K562 (cell line): ENCODE measurements at regions not wholly inside any gene's neighbourhood (a gene's known extent, or its start where the extent isn't known, plus 50 kb on each side); places are given as distances from the start of the nearest gene placed in this dataset.

Source experiments
- ATAC-seq: fragments of 200-7000 bp; cut with Tn5 transposase; 3 replicates; pipeline ENCODE4 v1.9.1; 2020; ENCODE audit warnings: moderate library complexity
- BruUV-seq: library from RNA; stranded (reverse); fragments of 400-500 nt; replicated peaks from 2 replicates; lab custom pipeline; 2021; lab: Mats Ljungman, UMichigan
- CTCF ChIA-PET: fragments of 300-600 bp; formaldehyde crosslinking; extraction: SDS; loops from one replicate; lab custom pipeline; 2021; ENCODE audit warnings: low intra/inter-chr PET ratio; lab: Yijun Ruan, JAX
- POLR2A ChIA-PET: fragments of 300-600, 350-650 bp; sonication (Branson Sonifier 250); formaldehyde crosslinking; extraction: SDS; loops from one replicate; lab custom pipeline; 2021; ENCODE audit warnings: antibody characterized with exemption, inconsistent platforms; lab: Yijun Ruan, JAX
- DNase-seq, 4 experiments: peaks; one replicate each; pipeline versions ENCODE4 v3.0.0 to v3.0.0-alpha.2; 2011 to 2018; ENCODE audit warnings: low spot score in 3 of 4, mixed read lengths in 3 of 4; ENCODE audit errors: extremely low read depth in 1 of 4
- FAIRE-seq: peaks from 2 replicates; lab custom pipeline; 2011; peaks lifted over from hg19 to GRCh38; lab: Jason Lieb, UNC
- H2AFZ ChIP-seq: 2 replicates; pipeline ENCODE4 v1.6.0; 2011; ENCODE audit warnings: low read depth, low read length, control low read depth, inconsistent platforms
- H3K27ac ChIP-seq: fragments of 200-600 bp; 3 replicates; pipeline ENCODE4 v1.8.0; 2011; ENCODE audit warnings: low read depth, mild to moderate bottlenecking, control low read depth, inconsistent platforms, low read length, moderate library complexity, mixed read lengths; ENCODE audit errors: extremely low read depth
- H3K27me3 ChIP-seq, 2 experiments: fragments of 300-600 bp in 1 of 2; 2 replicates in 1 of 2; 3 replicates in 1 of 2; pipeline versions ENCODE4 v1.6.0 to v1.8.0; 2011; ENCODE audit warnings: inconsistent platforms in 2 of 2, low read length in 2 of 2, mild to moderate bottlenecking in 1 of 2, mixed read lengths in 1 of 2, moderate library complexity in 1 of 2; ENCODE audit not compliant: control insufficient read depth in 2 of 2, insufficient read depth in 2 of 2
- H3K36me3 ChIP-seq: fragments of 300-600 bp; 3 replicates; pipeline ENCODE4 v1.8.0; 2011; ENCODE audit warnings: mild to moderate bottlenecking, low read length, inconsistent platforms; ENCODE audit not compliant: control insufficient read depth, insufficient read depth
- H3K4me1 ChIP-seq, 2 experiments: fragments of 200-600 bp in 1 of 2; replicated peaks in 1 of 2; 2 replicates in 1 of 2; 3 replicates in 1 of 2; pipeline versions ENCODE4 v1.5.1 to v1.8.0; 2011; ENCODE audit warnings: inconsistent platforms in 2 of 2, low read length in 2 of 2, mild to moderate bottlenecking in 1 of 2, mixed read lengths in 1 of 2, moderate library complexity in 1 of 2; ENCODE audit not compliant: control insufficient read depth in 2 of 2, insufficient read depth in 2 of 2
- H3K4me2 ChIP-seq: 2 replicates; pipeline ENCODE4 v1.6.1; 2011; ENCODE audit warnings: low read length, control low read depth, inconsistent platforms, mixed read lengths; ENCODE audit not compliant: insufficient read depth
- H3K4me3 ChIP-seq: fragments of 200-600 bp; sonication (generic), shearing (Covaris generic); 2 replicates; pipeline ENCODE4 v1.5.1; 2016; ENCODE audit warnings: control low read depth, inconsistent platforms
- H3K79me2 ChIP-seq: fragments of 200-600 bp; 3 replicates; pipeline ENCODE4 v1.8.0; 2011; ENCODE audit warnings: low read length, inconsistent platforms; ENCODE audit not compliant: control insufficient read depth, insufficient read depth
- H3K9ac ChIP-seq, 2 experiments: 2 replicates each; pipeline versions ENCODE4 v1.6.0 to v1.6.1; 2011; ENCODE audit warnings: low read depth in 2 of 2, low read length in 2 of 2, control low read depth in 1 of 2, inconsistent platforms in 1 of 2, mild to moderate bottlenecking in 1 of 2, mixed read lengths in 1 of 2; ENCODE audit not compliant: insufficient read depth in 1 of 2
- H3K9me1 ChIP-seq: one replicate; pipeline ENCODE4 v1.6.0; 2011; ENCODE audit warnings: inconsistent platforms, mild to moderate bottlenecking, low read length, moderate library complexity; ENCODE audit not compliant: control insufficient read depth, insufficient read depth
- H3K9me3 ChIP-seq: replicated peaks from 2 replicates; pipeline ENCODE4 v1.5.1; 2011; ENCODE audit warnings: low read depth, low read length, inconsistent platforms; ENCODE audit not compliant: control insufficient read depth, insufficient read depth
- H4K20me1 ChIP-seq: replicated peaks from 2 replicates; pipeline ENCODE4 v1.6.1; 2011; ENCODE audit warnings: low read length, inconsistent platforms, mixed read lengths; ENCODE audit not compliant: control insufficient read depth, insufficient read depth
- ELF1 ChIP-seq: fragments of 200-800 bp; sonication (Bioruptor generic); IDR thresholded peaks from 2 replicates; pipeline ENCODE4 v1.6.1; 2016; ENCODE audit warnings: missing genetic modification characterization, missing compliant biosample characterization
- FOSL1 ChIP-seq: fragments of 200-800 bp; sonication (Bioruptor generic); conservative IDR thresholded peaks from 2 replicates; pipeline ENCODE4 v1.6.1; 2016; ENCODE audit warnings: missing genetic modification characterization, missing compliant biosample characterization
- ILK ChIP-seq: fragments of 450-650 bp; IDR thresholded peaks from 2 replicates; pipeline ENCODE4 v1.6.1; 2016; ENCODE audit warnings: missing genetic modification characterization, low read depth, mild to moderate bottlenecking, missing compliant biosample characterization, moderate library complexity, borderline replicate concordance
- KLF13 ChIP-seq: fragments of 450-650 bp; IDR thresholded peaks from 2 replicates; pipeline ENCODE4 v1.6.1; 2016; ENCODE audit warnings: missing genetic modification characterization, low read depth, mild to moderate bottlenecking, missing compliant biosample characterization, moderate library complexity, borderline replicate concordance
- TCF3 ChIP-seq: sonication (generic); formaldehyde crosslinking; IDR thresholded peaks from 2 replicates; pipeline ENCODE4 v1.4.0; 2020; ENCODE audit warnings: mild to moderate bottlenecking, missing genetic modification reagents
- ZNF764 ChIP-seq: fragments of 250-450 bp; sonication (Bioruptor Pico); IDR thresholded peaks from 2 replicates; pipeline ENCODE4 v1.4.0; 2020; ENCODE audit warnings: low read depth, mild to moderate bottlenecking, moderate library complexity
- WGBS: fragments of 100-300 bp; shearing (Covaris generic); methylation state at CpG from one replicate; pipeline ENCODE4 v1.1.6; 2016; ENCODE audit warnings: low coverage, mixed read lengths; ENCODE audit not compliant: insufficient coverage; ENCODE audit errors: missing lambda C conversion rate; 5-methylcytosine and 5-hydroxymethylcytosine counted together
- in situ Hi-C: fragments of 300-500 bp; cut with MboI; formaldehyde crosslinking; loops from 4 replicates; pipeline ENCODE4 v1.15.0; 2018; ENCODE audit warnings: inconsistent platforms, mixed read lengths
- intact Hi-C: fragments of 100-400 bp; cut with micrococcal nuclease; formaldehyde crosslinking; loops from 2 replicates; pipeline ENCODE4 v1.14.2; 2022
- TF ChIP-seq, protein P1 (sequence below), 2 experiments: fragments of 450-650 bp in 1 of 2; IDR thresholded peaks; 2 replicates each; pipeline ENCODE4 v1.6.1; 2011 to 2017; ENCODE audit warnings: low read depth in 2 of 2, antibody characterized with exemption in 1 of 2, borderline replicate concordance in 1 of 2, low read length in 1 of 2, mild to moderate bottlenecking in 1 of 2, mixed read lengths in 1 of 2; ENCODE audit not compliant: control insufficient read depth in 1 of 2
- TF ChIP-seq, protein P2 (sequence below), 2 experiments: IDR thresholded peaks in 1 of 2; conservative IDR thresholded peaks in 1 of 2; 2 replicates each; pipeline ENCODE4 v1.6.1; 2016; ENCODE audit warnings: low read depth in 2 of 2, mild to moderate bottlenecking in 1 of 2, missing compliant biosample characterization in 1 of 2, missing genetic modification characterization in 1 of 2, moderate library complexity in 1 of 2
- TF ChIP-seq, protein P3 (sequence below): sonication (generic); formaldehyde crosslinking; IDR thresholded peaks from 2 replicates; pipeline ENCODE4 v1.8.0; 2023; ENCODE audit warnings: missing genetic modification reagents, mild to moderate bottlenecking, borderline replicate concordance

DNA sequence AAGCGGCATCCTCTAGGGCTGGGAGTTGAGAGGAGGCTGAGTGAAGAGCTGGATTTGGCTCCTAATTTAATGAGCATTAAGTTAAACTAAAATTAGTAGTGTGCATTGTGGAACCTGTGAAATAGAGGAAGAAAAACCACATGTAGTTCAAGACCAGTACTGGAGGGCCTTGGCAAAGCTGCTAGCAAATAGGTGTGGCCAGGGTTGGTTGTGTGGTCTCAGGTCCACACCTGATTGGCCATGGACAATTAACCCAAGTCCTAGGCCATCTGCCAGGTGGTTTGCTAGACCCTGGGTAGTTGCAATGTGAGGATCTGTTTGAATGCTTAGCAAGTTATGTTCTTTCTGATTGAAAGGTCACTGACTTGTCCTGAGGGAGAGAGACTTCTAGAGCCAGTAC, 275.5 kb downstream of the PDCD6IP start:
- CTCF ChIA-PET, result no interaction called here
- Histone ChIP-seq H3K36me3 (no peaks in the 10 kb centered on the region), H2AFZ (no peak overlapping the region), H3K79me2 (no peaks in the 10 kb centered on the region), H3K4me1 (no peaks in the 10 kb centered on the region), H3K9ac (no peak overlapping the region), H3K9me3 (no peaks in the 10 kb centered on the region), H3K27me3 (peaks cover 2% of the 10 kb centered on the region in 2 experiments; a peak in 1 of 5 replicates), H4K20me1 (peaks cover 4% of the 10 kb centered on the region; the same call in 1 of the 2 replicates), H3K9me1 (no peaks in the 10 kb centered on the region), H3K4me3 (no peak overlapping the region), H3K4me2 (no peak overlapping the region), H3K27ac (no peak overlapping the region)
- in situ Hi-C loops, result no loop called here
- POLR2A ChIA-PET, result no interaction called here
- BruUV-seq, result no TSS peak
- ATAC-seq (no peak), DNase-seq (no peak), FAIRE-seq (no peak)
- intact Hi-C loops, result no loop called here
- 0% methylated on average over 1 of the region's 1 CpG for WGBS
- TF ChIP-seq, protein P1, sequence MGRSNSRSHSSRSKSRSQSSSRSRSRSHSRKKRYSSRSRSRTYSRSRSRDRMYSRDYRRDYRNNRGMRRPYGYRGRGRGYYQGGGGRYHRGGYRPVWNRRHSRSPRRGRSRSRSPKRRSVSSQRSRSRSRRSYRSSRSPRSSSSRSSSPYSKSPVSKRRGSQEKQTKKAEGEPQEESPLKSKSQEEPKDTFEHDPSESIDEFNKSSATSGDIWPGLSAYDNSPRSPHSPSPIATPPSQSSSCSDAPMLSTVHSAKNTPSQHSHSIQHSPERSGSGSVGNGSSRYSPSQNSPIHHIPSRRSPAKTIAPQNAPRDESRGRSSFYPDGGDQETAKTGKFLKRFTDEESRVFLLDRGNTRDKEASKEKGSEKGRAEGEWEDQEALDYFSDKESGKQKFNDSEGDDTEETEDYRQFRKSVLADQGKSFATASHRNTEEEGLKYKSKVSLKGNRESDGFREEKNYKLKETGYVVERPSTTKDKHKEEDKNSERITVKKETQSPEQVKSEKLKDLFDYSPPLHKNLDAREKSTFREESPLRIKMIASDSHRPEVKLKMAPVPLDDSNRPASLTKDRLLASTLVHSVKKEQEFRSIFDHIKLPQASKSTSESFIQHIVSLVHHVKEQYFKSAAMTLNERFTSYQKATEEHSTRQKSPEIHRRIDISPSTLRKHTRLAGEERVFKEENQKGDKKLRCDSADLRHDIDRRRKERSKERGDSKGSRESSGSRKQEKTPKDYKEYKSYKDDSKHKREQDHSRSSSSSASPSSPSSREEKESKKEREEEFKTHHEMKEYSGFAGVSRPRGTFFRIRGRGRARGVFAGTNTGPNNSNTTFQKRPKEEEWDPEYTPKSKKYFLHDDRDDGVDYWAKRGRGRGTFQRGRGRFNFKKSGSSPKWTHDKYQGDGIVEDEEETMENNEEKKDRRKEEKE (IDR thresholded peaks at IDR 0.05; ENCODE audit: borderline replicate concordance in 1 of 2, control insufficient read depth in 1 of 2, low read depth in 2 of 2, low read length in 1 of 2), result no peak
- no peak for TF ChIP-seq ZNF764 (CRISPR knock-in tag)
- TF ChIP-seq, protein P2, sequence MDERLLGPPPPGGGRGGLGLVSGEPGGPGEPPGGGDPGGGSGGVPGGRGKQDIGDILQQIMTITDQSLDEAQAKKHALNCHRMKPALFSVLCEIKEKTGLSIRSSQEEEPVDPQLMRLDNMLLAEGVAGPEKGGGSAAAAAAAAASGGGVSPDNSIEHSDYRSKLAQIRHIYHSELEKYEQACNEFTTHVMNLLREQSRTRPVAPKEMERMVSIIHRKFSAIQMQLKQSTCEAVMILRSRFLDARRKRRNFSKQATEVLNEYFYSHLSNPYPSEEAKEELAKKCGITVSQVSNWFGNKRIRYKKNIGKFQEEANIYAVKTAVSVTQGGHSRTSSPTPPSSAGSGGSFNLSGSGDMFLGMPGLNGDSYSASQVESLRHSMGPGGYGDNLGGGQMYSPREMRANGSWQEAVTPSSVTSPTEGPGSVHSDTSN (CRISPR knock-in tag; IDR thresholded peaks at IDR 0.05; ENCODE audit: low read depth), result no peak
- TF ChIP-seq, protein P2 (tag; conservative IDR thresholded peaks at IDR 0.05; ENCODE audit: low read depth), result no peak
- no peak for TF ChIP-seq FOSL1 (tag)
- no peak for TF ChIP-seq KLF13 (tag)
- TF ChIP-seq TCF3 (CRISPR knock-in tag), result no peak
- TF ChIP-seq, protein P3, sequence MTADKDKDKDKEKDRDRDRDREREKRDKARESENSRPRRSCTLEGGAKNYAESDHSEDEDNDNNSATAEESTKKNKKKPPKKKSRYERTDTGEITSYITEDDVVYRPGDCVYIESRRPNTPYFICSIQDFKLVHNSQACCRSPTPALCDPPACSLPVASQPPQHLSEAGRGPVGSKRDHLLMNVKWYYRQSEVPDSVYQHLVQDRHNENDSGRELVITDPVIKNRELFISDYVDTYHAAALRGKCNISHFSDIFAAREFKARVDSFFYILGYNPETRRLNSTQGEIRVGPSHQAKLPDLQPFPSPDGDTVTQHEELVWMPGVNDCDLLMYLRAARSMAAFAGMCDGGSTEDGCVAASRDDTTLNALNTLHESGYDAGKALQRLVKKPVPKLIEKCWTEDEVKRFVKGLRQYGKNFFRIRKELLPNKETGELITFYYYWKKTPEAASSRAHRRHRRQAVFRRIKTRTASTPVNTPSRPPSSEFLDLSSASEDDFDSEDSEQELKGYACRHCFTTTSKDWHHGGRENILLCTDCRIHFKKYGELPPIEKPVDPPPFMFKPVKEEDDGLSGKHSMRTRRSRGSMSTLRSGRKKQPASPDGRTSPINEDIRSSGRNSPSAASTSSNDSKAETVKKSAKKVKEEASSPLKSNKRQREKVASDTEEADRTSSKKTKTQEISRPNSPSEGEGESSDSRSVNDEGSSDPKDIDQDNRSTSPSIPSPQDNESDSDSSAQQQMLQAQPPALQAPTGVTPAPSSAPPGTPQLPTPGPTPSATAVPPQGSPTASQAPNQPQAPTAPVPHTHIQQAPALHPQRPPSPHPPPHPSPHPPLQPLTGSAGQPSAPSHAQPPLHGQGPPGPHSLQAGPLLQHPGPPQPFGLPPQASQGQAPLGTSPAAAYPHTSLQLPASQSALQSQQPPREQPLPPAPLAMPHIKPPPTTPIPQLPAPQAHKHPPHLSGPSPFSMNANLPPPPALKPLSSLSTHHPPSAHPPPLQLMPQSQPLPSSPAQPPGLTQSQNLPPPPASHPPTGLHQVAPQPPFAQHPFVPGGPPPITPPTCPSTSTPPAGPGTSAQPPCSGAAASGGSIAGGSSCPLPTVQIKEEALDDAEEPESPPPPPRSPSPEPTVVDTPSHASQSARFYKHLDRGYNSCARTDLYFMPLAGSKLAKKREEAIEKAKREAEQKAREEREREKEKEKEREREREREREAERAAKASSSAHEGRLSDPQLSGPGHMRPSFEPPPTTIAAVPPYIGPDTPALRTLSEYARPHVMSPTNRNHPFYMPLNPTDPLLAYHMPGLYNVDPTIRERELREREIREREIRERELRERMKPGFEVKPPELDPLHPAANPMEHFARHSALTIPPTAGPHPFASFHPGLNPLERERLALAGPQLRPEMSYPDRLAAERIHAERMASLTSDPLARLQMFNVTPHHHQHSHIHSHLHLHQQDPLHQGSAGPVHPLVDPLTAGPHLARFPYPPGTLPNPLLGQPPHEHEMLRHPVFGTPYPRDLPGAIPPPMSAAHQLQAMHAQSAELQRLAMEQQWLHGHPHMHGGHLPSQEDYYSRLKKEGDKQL (CRISPR knock-in tag), result no peak
- TF ChIP-seq ILK (tag), result no peak
- no peak for TF ChIP-seq ELF1 (tag)
